HG02798 (cell line): ENCODE measurements at regions not wholly inside any gene's neighbourhood (a gene's known extent, or its start where the extent isn't known, plus 50 kb on each side); places are given as distances from the start of the nearest gene placed in this dataset.
"Not testable (repeated sequence)": the region's sequence is repeated elsewhere in the genome, so short reads cannot be mapped to it uniquely, and the experiment has no call there.

Experiments
- ATAC-seq: cut with Tn5 transposase; IDR thresholded peaks from one replicate; pipeline ENCODE4 v1.9.1; 2021; ENCODE audit warnings: mild to moderate bottlenecking; ENCODE audit not compliant: unreplicated experiment, poor library complexity

- ATAC-seq = no peak
These were observed 59.2 kb upstream of the ADGRB3 start for GRCh38 chr6:68575765-68576439.

GRCh38 chr6:68572975-68573374 is 62.1 kb upstream of the ADGRB3 start:
- ATAC-seq = peak; percentile 17

GRCh38 chr6:68572525-68572924 is 62.6 kb upstream of the ADGRB3 start:
- ATAC-seq = peak; percentile 95

- ATAC-seq = no peak
These were observed 75.4 kb upstream of the ADGRB3 start for GRCh38 chr6:68559716-68560115.

- no peak for ATAC-seq
These were observed 76.0 kb upstream of the ADGRB3 start for GRCh38 chr6:68559070-68559469.

GRCh38 chr6:68546620-68547019 is 88.5 kb upstream of the ADGRB3 start:
- ATAC-seq = no peak

GRCh38 chr6:68544450-68544849 is 90.6 kb upstream of the ADGRB3 start:
- ATAC-seq = no peak

GRCh38 chr6:68533339-68533795 is 101.7 kb upstream of the ADGRB3 start:
- no peak for ATAC-seq

- no peak for ATAC-seq
These were observed 107.4 kb upstream of the ADGRB3 start for GRCh38 chr6:68527691-68528090.

GRCh38 chr6:68506911-68507310 is 128.2 kb upstream of the ADGRB3 start:
- no peak for ATAC-seq

- no peak for ATAC-seq
These were observed 132.1 kb upstream of the ADGRB3 start for GRCh38 chr6:68502946-68503345.

- ATAC-seq = no peak
These were observed 137.2 kb upstream of the ADGRB3 start for GRCh38 chr6:68497927-68498326.

- ATAC-seq = not testable (repeated sequence)
These were observed 140.2 kb upstream of the ADGRB3 start for GRCh38 chr6:68494880-68495279.

GRCh38 chr6:68476611-68477010 is 158.5 kb upstream of the ADGRB3 start:
- ATAC-seq = no peak

GRCh38 chr6:68473433-68474210 is 161.5 kb upstream of the ADGRB3 start:
- no peak for ATAC-seq

GRCh38 chr6:68468244-68468884 is 166.7 kb upstream of the ADGRB3 start:
- no peak for ATAC-seq

GRCh38 chr6:68458447-68458846 is 176.6 kb upstream of the ADGRB3 start:
- ATAC-seq = no peak

- ATAC-seq = no peak
These were observed 188.0 kb upstream of the ADGRB3 start for GRCh38 chr6:68447112-68447511.

- ATAC-seq = no peak
These were observed 189.2 kb upstream of the ADGRB3 start for GRCh38 chr6:68445926-68446325.

GRCh38 chr6:68443704-68444103 is 191.4 kb upstream of the ADGRB3 start:
- ATAC-seq = no peak

- no peak for ATAC-seq
These were observed 207.5 kb upstream of the ADGRB3 start for GRCh38 chr6:68427630-68428029.
